ENCODE measurements at regions not wholly inside any gene's neighbourhood (a gene's known extent, or its start where the extent isn't known, plus 50 kb on each side); places are given as distances from the start of the nearest gene placed in this dataset.

DNA sequence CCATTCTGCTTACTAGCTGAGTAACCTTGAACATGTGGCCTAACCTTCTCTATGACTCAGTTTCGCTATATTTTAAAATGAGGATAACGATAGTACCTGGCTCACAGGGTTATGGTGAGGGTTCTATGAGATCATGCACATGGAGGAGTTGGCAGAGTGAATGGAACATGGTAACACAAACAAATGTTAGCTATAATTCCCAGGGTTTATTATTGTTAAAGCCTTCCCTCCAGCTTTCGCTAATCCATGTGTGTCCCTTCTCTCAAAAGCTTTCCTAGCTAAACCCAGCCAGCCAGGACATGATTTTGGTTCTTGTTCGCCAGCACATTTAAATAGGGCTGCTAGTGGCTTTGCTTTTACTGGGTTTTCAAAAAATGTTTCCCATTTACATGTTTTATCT is 361.0 kb upstream of the NFE2L3 start:
- no peak for DNase-seq

- no peak for DNase-seq
These were observed 359.4 kb upstream of the NFE2L3 start for GRCh38 chr7:25792586-25792985.

- DNase-seq, result no peak
These were observed 356.2 kb upstream of the NFE2L3 start for GRCh38 chr7:25795824-25796235.

DNA sequence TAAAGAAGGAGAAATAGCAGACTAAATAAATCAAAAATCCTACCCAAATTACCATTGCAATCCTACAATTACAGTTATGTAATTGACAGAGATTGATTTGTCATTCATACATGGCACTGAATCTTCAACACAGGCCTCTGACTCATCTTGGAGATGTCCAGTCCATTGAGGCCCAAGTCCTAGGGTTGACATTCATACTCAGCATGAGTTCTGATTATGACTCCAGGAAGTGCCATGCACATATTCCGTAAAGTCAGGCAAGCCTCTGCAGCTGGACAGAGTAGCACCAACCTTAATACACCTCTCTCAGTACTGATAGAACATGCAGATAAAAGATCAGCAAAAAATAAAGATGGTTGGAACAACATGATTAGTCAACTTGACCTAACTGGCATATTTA is 353.7 kb upstream of the NFE2L3 start:
- DNase-seq, result no peak

DNA sequence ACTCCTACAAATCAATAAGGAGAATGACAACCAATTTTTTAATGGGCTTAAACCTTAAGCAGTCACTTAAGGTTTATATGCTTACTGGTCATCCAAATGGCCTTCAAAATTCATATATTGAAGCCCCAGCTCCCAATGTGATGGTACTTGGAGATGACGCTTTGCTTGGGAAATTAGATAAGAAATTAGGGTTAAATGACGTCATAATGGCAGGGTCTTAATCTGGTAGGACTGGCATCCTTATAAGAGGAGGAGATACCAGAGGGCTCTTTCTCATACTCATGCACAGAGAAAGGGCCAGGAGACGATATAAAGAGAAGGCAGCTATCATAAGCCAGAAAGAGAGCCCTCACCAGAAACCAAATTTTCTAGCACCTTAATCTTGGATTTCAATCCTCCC is 350.8 kb upstream of the NFE2L3 start:
- no peak for DNase-seq

- DNase-seq, result no peak
These were observed 349.9 kb upstream of the NFE2L3 start for GRCh38 chr7:25802057-25802456.

- no peak for DNase-seq
These were observed 349.5 kb upstream of the NFE2L3 start for GRCh38 chr7:25802473-25802872.

GRCh38 chr7:25803117-25803887 is 348.7 kb upstream of the NFE2L3 start:
- no peak for DNase-seq

DNA sequence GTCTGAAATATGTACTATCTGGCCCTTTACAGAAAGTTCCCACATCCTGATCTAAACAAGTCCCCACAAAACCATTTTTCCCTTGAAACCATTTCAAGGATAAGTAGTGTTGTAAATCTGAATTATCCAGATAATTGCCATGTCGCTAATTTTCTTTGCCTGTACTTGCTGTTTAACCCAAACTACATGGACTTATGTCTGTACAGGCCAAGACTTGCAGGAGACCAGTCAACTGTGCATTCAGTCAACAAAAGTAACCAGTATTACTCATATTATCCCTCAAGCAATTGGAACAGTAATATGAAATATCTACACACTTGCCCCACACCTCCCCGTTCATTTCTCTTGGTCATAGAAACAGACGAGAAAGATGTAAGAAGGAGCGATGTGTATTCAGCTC is 347.8 kb upstream of the NFE2L3 start:
- peak; percentile 22 for DNase-seq

GRCh38 chr7:25805027-25805687 is 346.8 kb upstream of the NFE2L3 start:
- no peak for DNase-seq

- DNase-seq, result no peak
These were observed 344.8 kb upstream of the NFE2L3 start for GRCh38 chr7:25807086-25807611.

- no peak for DNase-seq
These were observed 342.6 kb upstream of the NFE2L3 start for GRCh38 chr7:25809441-25809840.

GRCh38 chr7:25812086-25812850 is 339.7 kb upstream of the NFE2L3 start:
- peak; percentile 44 for DNase-seq

DNA sequence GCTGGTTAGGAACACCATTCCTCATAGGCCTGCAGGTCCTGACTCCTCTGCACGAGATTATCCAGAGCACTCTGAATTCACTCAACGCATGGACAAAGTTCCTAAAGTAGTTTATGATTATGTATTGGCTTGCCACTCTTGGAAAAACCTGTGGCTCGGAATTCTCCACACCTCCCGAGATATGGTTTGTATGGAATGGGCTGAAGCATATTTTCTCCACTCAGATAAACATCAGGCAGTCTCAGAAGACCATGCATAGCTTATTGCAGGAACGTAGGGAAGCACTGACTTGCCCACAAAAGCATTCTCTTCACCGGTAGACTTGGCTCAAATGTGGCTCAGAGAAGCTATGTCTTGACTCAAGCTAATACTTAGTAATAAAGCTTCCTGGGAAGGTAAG is 338.6 kb upstream of the NFE2L3 start:
- DNase-seq, result no peak

- no peak for DNase-seq
These were observed 336.3 kb upstream of the NFE2L3 start for GRCh38 chr7:25815711-25816110.

GRCh38 chr7:25820432-25821040 is 331.5 kb upstream of the NFE2L3 start:
- no peak for DNase-seq

DNA sequence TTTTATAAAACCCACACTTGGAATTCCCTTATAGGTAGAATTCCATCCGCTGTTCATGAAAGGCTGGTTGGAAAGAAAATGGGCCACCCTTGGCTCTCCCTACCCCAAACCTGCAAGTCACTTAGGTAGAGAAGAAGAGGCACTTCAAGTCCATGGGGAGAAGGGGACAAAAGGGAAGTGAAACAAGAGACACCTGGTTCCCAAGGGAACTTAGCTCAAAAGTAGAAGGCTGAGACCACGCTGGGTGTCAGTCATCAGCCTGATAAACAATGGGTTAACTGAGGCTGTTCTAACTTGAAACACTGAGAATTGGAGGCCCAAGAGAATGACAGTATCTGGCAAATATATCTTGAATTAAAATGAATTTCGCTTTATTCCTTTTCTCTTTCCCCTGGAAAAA is 330.8 kb upstream of the NFE2L3 start:
- DNase-seq, result no peak

DNA sequence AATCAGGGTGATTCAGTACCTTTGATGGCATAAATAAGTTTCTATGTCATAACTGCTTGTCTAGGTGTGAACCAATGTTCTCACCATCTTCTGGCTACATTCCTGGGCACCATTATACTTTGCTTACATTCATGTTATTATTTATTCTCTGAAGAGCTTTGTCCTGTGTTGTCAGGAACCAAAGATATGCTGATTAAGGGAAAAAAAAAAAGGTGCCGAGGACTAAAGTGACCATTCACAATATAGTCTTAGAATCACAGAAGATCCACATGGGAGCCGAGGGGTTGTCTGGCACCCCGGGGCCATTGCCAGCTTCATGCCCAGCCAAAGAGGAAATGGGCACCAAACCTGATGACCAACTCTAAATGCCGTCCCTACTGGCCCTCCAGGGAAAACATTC is 329.2 kb upstream of the NFE2L3 start:
- no peak for DNase-seq

- DNase-seq, result no peak
These were observed 328.4 kb upstream of the NFE2L3 start for GRCh38 chr7:25823571-25823970.

- no peak for DNase-seq
These were observed 323.5 kb upstream of the NFE2L3 start for GRCh38 chr7:25828468-25828867.

GRCh38 chr7:25829663-25830062 is 322.3 kb upstream of the NFE2L3 start:
- no peak for DNase-seq

DNA sequence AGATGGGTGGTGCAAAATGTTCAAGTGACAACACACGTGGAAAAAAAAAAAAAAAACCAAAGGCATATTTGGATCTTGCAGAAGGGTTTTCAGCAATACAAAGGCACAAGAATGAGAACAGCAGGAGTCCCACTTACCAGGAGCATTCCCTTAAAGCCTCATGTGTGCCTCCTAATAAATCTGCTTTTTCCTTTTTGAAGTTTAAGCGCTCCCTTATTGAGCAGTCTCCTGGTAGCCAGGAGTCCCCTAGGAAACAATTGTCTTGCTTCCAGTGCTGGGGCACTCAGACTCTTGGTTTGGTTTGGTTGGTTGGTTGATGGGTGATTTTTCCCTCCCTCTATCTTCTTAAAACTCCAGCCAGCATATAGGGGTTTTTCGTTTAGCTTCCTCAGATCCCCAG is 321.8 kb upstream of the NFE2L3 start:
- no peak for DNase-seq

- DNase-seq, result no peak
These were observed 320.8 kb upstream of the NFE2L3 start for GRCh38 chr7:25831062-25831691.

Measured in DMS 273 treated with DMSO at 0.1 percent for 48 hours (cell line).